ENCODE measurements at regions not wholly inside any gene's neighbourhood (a gene's known extent, or its start where the extent isn't known, plus 50 kb on each side); places are given as distances from the start of the nearest gene placed in this dataset.

GRCh38 chr10:4234661-4235060 lies 449.7 kb upstream of the KLF6 start:
- Histone ChIP-seq H3K79me2 (ENCODE audit: insufficient read depth, low read length) (no peaks in the 10 kb centered on the region), H3K4me2 (ENCODE audit: low read length) (no peak overlapping the region), H3K9ac (ENCODE audit: low read length) (no peak overlapping the region), H3K27me3 (ENCODE audit: insufficient read depth, low read length) (no peaks in the 10 kb centered on the region), H3K36me3 (ENCODE audit: insufficient read depth, low read length) (no peaks in the 10 kb centered on the region), H3K27ac (ENCODE audit: low read depth, low read length) (no peak overlapping the region), H3K4me3 (ENCODE audit: insufficient read depth, low read depth, low read length) (no peak overlapping the region), H4K20me1 (ENCODE audit: insufficient read depth, low read length) (no peaks in the 10 kb centered on the region), H2AFZ (ENCODE audit: low read depth, low read length) (no peak overlapping the region), H3K4me1 (ENCODE audit: insufficient read depth, low read length) (no peaks in the 10 kb centered on the region), H3K9me3 (ENCODE audit: insufficient read depth, low read depth, low read length) (peaks cover 3% of the 10 kb centered on the region)
- no peaks in the 10 kb centered on the region for H3K27me3 Mint-ChIP-seq (ENCODE audit: low read depth, unreplicated experiment)
- H3K9me3 Mint-ChIP-seq (ENCODE audit: unreplicated experiment) = peaks cover 19% of the 10 kb centered on the region
- no peak for DNase-seq (ENCODE audit: low read depth)
- no peak overlapping the region for H3K27ac Mint-ChIP-seq (ENCODE audit: unreplicated experiment)
- peaks cover 9% of the 10 kb centered on the region for H3K36me3 Mint-ChIP-seq (ENCODE audit: low read depth, unreplicated experiment)
- no peak overlapping the region for H3K4me3 Mint-ChIP-seq (ENCODE audit: unreplicated experiment)
- TF ChIP-seq EZH2 (IDR thresholded peaks at IDR 0.05; ENCODE audit: insufficient read depth, low read length) = no peak
- no peak for TF ChIP-seq CTCF (IDR thresholded peaks at IDR 0.05; ENCODE audit: insufficient read depth, low read depth, low read length)
- FAIRE-seq = no peak
- H3K4me1 Mint-ChIP-seq (ENCODE audit: low read depth, unreplicated experiment) = peaks cover 9% of the 10 kb centered on the region

- peaks cover 11% of the 10 kb centered on the region for H3K9me3 Mint-ChIP-seq (ENCODE audit: unreplicated experiment)
- DNase-seq (ENCODE audit: low read depth) = no peak
- H3K27me3 ChIP-seq (ENCODE audit: insufficient read depth, low read length) = no peaks in the 10 kb centered on the region
- H3K4me1 ChIP-seq (ENCODE audit: insufficient read depth, low read length) = no peaks in the 10 kb centered on the region
- no peaks in the 10 kb centered on the region for H3K79me2 ChIP-seq (ENCODE audit: insufficient read depth, low read length)
- TF ChIP-seq CTCF (IDR thresholded peaks at IDR 0.05; ENCODE audit: insufficient read depth, low read depth, low read length) = no peak
- TF ChIP-seq EZH2 (IDR thresholded peaks at IDR 0.05; ENCODE audit: insufficient read depth, low read length) = no peak
- no peak overlapping the region for H3K27ac Mint-ChIP-seq (ENCODE audit: unreplicated experiment)
- H2AFZ ChIP-seq (ENCODE audit: low read depth, low read length) = no peak overlapping the region
- no peaks in the 10 kb centered on the region for H4K20me1 ChIP-seq (ENCODE audit: insufficient read depth, low read length)
- no peak overlapping the region for H3K9ac ChIP-seq (ENCODE audit: low read length)
- peaks cover 3% of the 10 kb centered on the region for H3K9me3 ChIP-seq (ENCODE audit: insufficient read depth, low read depth, low read length)
- no peak overlapping the region for H3K4me3 Mint-ChIP-seq (ENCODE audit: unreplicated experiment)
- no peak for FAIRE-seq
- H3K4me1 Mint-ChIP-seq (ENCODE audit: low read depth, unreplicated experiment) = no peaks in the 10 kb centered on the region
- H3K27ac ChIP-seq (ENCODE audit: low read depth, low read length) = no peak overlapping the region
- H3K36me3 ChIP-seq (ENCODE audit: insufficient read depth, low read length) = no peaks in the 10 kb centered on the region
- peaks cover 4% of the 10 kb centered on the region for H3K36me3 Mint-ChIP-seq (ENCODE audit: low read depth, unreplicated experiment)
- no peak overlapping the region for H3K4me2 ChIP-seq (ENCODE audit: low read length)
- H3K27me3 Mint-ChIP-seq (ENCODE audit: low read depth, unreplicated experiment) = no peaks in the 10 kb centered on the region
- H3K4me3 ChIP-seq (ENCODE audit: insufficient read depth, low read depth, low read length) = no peak overlapping the region
These were observed 446.4 kb upstream of the KLF6 start for GRCh38 chr10:4231439-4231838.

- H4K20me1 ChIP-seq (ENCODE audit: insufficient read depth, low read length) = no peaks in the 10 kb centered on the region
- no peak overlapping the region for H2AFZ ChIP-seq (ENCODE audit: low read depth, low read length)
- H3K9me3 Mint-ChIP-seq (ENCODE audit: unreplicated experiment) = peaks cover 11% of the 10 kb centered on the region
- no peak overlapping the region for H3K4me3 Mint-ChIP-seq (ENCODE audit: unreplicated experiment)
- H3K4me1 ChIP-seq (ENCODE audit: insufficient read depth, low read length) = no peaks in the 10 kb centered on the region
- no peaks in the 10 kb centered on the region for H3K79me2 ChIP-seq (ENCODE audit: insufficient read depth, low read length)
- TF ChIP-seq CTCF (IDR thresholded peaks at IDR 0.05; ENCODE audit: insufficient read depth, low read depth, low read length) = no peak
- TF ChIP-seq EZH2 (IDR thresholded peaks at IDR 0.05; ENCODE audit: insufficient read depth, low read length) = no peak
- H3K4me2 ChIP-seq (ENCODE audit: low read length) = no peak overlapping the region
- no peak for DNase-seq (ENCODE audit: low read depth)
- peaks cover 3% of the 10 kb centered on the region for H3K9me3 ChIP-seq (ENCODE audit: insufficient read depth, low read depth, low read length)
- FAIRE-seq = no peak
- no peaks in the 10 kb centered on the region for H3K27me3 ChIP-seq (ENCODE audit: insufficient read depth, low read length)
- H3K27ac Mint-ChIP-seq (ENCODE audit: unreplicated experiment) = no peak overlapping the region
- H3K27me3 Mint-ChIP-seq (ENCODE audit: low read depth, unreplicated experiment) = no peaks in the 10 kb centered on the region
- H3K4me3 ChIP-seq (ENCODE audit: insufficient read depth, low read depth, low read length) = no peak overlapping the region
- H3K4me1 Mint-ChIP-seq (ENCODE audit: low read depth, unreplicated experiment) = no peaks in the 10 kb centered on the region
- H3K27ac ChIP-seq (ENCODE audit: low read depth, low read length) = no peak overlapping the region
- H3K36me3 ChIP-seq (ENCODE audit: insufficient read depth, low read length) = no peaks in the 10 kb centered on the region
- no peak overlapping the region for H3K9ac ChIP-seq (ENCODE audit: low read length)
- H3K36me3 Mint-ChIP-seq (ENCODE audit: low read depth, unreplicated experiment) = peaks cover 4% of the 10 kb centered on the region
These were observed 445.0 kb upstream of the KLF6 start for GRCh38 chr10:4230036-4230435.
